ENCODE measurements at regions not wholly inside any gene's neighbourhood (a gene's known extent, or its start where the extent isn't known, plus 50 kb on each side); places are given as distances from the start of the nearest gene placed in this dataset.

GRCh38 chr5:171598641-171599152 lies 179.2 kb downstream of the FGF18 start:
- TF ChIP-seq EP300 (IDR thresholded peaks at IDR 0.05; ENCODE audit: borderline replicate concordance) (no peak), REST (IDR thresholded peaks at IDR 0.05; ENCODE audit: low read depth) (no peak), RAD21 (IDR thresholded peaks at IDR 0.05; ENCODE audit: low read depth) (no peak)
